Activated T-helper 1 cell treated with Interleukin-2 at 50 U/mL for 16 hours (primary cell): ENCODE measurements at regions not wholly inside any gene's neighbourhood (a gene's known extent, or its start where the extent isn't known, plus 50 kb on each side); places are given as distances from the start of the nearest gene placed in this dataset.

Experiments
- DNase-seq: peaks from one replicate; pipeline ENCODE4 v3.0.0-alpha.2; 2020; ENCODE audit warnings: low read depth

DNA sequence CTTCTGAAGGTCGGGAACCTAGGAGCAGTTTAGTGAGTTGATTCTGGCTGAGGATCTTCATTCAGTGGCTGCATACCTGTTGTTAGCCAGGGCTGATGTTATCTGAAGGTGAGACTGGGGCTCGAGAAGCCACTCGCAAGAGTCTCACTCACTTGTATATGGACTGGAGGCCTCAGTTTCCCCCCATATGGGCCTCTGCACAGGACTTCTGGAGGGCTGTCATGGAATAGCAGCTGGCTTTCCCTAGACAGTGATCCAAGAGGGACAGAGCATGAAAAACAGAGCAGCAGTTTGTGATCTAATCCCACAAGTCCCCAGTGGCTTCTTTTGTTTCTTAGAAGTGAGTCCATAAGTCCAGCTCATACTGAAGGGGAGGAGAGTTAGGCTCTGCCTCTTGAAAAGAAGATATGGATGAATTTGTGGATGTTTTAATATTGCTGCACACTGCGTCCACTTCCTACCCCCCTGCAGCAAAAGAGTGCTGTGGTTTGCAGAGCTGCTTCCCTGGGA is 623.4 kb downstream of the CDH26 start:
- DNase-seq: no peak

DNA sequence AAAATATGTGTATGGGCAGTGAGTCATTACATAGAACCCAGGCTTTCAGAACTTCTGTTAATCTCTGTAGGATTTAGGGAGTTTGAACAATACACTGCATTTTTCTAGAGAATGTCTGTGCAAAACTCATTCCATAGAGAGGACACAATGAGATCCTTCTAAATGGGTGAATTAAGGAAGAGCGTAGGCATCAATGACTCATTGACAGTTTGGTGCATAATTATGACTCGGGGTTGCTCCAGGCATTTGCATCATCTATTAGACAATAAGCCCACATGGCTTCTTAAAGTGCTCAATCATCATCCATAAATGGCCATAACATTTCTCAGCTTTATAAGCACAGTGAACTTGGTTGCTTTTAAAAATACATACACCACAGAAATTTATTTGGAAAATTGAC is 625.5 kb downstream of the CDH26 start:
- no peak for DNase-seq

DNA sequence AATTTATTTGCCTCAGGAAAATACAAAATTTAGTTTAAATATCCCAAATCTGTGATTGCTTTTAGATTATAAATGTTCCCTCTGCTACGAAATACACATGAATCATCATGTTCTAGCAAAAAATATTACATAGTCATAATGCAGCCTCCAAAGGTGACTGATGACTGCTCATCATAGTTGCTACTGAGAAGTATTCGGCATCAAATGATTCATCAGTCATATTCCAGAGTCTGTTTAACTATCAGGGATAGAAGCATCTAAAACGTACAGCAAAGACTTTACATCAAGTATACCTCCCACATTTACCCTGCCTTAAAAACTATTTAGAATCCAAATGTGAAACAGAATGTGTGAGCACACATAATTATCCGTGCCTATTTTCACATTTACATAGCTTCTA is 626.0 kb downstream of the CDH26 start:
- no peak for DNase-seq

DNA sequence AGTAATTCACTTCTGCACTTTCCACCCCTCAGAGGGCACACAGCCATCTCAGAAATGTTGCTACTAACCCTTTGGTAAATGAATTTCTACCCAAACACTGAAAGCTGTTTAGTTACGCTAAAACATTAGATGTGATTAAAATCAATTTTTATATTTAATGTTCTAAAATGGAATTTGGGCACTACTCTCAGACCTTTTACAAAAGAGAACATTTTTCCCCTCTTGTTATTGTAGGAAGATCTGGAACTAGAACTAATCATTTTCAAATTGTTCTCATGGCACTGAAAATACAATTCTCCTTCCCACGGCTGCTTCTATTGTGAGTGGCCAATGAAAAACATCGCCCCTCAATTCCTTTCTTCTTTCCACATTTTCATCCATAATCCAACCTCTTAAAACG is 627.4 kb downstream of the CDH26 start:
- DNase-seq: no peak

DNA sequence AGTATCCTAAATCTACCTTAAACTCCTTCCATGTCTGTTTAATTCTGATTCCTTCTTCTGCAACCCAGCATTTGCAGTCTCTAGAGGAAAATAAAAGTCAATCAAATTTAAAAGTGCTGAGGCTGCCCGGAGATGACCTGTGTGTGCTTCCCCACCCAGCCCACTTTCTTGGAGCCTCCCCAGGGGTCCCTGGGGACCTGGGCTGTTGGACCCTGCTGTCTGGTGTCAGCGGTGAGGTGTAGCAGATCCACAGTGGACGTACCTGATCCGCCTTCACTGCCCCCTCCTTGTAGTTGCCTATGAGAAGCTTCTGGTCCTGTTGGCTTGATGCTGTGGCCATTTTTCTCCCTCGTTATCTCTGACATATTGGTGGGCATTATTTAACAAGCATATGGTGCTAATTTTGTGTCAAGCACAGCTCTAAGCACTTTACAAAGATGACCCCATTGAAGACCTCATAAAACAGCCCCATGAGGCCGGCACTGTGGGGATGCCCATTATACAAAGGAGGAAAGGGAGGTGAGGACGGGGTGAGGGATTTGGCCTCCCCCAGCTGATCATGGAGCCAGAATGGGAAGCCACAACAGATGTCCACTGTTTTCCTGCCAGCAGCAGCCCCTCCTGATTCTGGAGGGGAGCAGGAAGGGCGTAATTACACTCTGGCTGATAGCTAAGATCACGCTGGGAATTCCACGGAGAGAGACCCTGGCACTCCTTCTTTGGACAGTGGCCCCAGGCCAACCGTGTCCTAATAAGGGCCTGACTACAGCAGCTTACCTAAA is 628.2 kb downstream of the CDH26 start:
- no peak for DNase-seq

DNA sequence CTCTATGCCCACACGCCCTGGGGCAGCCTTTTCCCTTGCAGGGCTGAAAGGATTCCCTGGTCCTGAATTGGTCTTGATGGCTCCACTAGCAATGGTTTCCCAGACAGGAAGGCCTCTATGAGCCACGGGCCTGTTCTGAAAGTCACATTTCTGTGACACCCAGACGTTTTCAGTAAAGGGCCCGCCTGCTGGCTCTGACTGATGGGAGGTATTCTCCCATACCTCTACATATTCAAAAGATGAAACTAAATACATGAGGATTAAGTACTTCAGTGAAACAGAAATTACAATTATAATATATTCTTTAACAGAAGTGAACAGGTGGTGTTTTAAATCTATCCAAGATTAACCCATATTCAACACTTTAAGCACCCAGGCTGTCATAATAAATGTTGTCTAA is 629.8 kb downstream of the CDH26 start:
- DNase-seq: no peak

DNA sequence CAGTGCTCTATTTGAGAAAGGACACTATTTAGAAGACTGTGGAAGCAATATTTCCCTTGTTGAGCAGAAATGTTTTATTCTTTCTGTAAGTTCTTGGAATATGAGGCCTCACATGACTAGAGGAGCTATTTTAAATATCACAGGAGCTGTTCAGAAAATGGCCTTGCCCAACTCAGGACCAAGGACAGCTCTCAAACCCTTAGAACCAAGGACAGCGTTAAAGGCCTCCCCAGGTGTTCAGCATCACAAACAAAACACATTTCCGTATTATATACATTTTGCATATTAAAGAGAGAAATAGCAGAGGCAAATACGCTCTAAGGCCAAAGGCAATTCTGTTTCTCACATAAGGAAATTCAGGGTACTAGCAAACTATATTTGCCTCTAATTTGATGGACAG is 631.4 kb downstream of the CDH26 start:
- no peak for DNase-seq

DNA sequence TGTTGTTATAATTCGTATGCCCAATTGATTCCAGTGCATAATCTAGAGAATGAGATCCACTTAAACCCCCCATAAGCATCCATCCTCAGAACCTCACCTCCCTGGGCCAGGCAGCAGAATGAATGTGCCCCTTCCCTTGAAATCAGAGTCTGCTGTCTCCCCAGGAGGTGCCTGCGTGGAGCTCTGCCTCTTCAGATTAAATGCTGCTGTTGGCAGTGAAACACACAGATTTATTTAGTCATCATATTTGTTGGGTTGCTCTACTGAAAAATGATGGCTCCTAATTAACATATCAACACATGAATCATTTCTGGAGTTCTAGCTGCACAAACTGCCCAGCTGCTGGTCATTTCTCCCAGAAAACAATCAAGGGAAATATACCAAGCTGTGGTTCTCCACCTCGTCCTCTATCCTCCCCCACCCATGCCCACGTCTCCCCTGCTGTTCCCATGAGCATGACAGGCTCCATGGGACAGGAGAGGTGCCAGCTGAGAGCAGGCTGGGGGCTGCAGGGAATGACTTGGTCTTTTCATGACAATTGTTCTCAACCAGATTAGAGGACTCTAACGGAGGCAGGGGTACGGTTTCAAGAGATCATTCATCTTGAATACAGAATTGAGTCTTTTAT is 633.1 kb downstream of the CDH26 start:
- DNase-seq: no peak

DNA sequence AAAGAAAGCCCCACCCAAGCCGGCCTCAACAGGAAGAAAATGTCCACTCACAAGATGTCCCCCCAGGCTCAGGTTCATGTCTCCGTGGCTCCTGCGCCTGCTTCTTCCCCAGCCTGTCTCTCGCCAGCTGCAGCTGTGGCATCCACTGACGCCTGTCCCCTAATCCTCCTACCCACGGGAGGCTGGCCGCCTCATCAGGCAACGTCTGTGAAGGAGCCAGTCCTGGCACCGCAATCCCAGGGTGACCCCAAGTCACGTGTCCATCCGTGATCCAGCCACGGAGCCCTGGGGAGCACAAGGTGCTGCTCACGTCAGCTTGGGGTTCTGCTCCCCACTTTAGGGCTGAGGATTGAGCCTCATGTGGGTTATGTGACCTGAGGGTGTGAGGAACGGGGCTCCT is 640.3 kb downstream of the CDH26 start:
- DNase-seq: no peak

DNA sequence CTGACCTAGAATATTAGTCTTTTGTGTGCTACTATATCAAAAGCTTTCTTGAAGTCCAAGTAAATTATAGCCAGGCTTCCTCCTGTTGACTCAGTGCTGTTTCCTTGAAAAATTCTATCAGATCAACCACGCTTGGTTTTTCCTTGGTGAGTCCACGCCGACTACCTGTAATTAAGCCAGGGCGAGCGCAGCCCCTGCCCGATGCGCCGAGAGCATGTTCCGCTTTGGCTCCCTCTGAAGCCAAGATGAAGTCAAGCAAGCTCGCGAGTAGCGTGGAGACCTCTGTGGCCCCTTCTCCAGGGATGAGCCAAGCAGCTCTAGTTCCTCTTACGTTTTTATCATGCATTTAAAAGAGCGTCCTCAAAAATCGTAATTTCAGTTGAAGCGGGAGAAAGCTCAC is 641.2 kb downstream of the CDH26 start:
- no peak for DNase-seq

DNA sequence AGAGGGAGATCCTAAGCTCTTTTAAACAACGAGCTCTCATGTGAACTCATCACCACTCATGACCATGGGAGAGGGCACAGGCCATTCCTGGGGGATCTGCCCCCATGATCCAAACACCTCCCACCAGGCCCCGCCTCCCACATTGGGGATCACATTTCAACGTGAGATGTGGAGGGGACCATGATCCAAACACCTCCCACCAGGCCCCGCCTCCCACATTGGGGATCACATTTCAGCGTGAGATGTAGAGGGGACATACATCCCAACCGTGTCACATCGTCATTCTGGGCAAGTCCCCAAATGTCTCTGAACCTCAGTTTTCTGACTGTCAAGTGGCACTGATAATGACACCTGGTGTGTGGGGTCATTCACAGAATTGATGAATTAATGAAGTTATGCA is 641.8 kb downstream of the CDH26 start:
- no peak for DNase-seq

DNA sequence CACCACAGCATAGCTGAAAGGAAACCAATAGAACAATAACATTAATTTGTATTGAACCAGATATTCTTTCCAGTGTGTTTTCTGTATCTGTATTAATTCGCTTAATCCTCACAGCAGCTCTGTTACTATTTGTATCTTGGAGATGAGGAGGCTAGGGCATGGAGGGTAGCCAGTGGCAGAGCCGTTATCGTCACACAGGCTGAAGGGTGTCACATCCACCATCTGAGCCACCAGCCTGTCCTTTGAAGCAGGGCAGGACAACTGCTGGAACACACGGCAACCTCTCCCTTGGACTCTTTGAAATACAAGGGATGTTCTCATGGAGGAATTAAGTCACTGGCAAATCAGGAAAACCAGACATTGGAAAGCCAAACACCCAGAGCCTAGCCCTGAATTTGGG is 628.0 kb upstream of the CDH4 start:
- DNase-seq: no peak

DNA sequence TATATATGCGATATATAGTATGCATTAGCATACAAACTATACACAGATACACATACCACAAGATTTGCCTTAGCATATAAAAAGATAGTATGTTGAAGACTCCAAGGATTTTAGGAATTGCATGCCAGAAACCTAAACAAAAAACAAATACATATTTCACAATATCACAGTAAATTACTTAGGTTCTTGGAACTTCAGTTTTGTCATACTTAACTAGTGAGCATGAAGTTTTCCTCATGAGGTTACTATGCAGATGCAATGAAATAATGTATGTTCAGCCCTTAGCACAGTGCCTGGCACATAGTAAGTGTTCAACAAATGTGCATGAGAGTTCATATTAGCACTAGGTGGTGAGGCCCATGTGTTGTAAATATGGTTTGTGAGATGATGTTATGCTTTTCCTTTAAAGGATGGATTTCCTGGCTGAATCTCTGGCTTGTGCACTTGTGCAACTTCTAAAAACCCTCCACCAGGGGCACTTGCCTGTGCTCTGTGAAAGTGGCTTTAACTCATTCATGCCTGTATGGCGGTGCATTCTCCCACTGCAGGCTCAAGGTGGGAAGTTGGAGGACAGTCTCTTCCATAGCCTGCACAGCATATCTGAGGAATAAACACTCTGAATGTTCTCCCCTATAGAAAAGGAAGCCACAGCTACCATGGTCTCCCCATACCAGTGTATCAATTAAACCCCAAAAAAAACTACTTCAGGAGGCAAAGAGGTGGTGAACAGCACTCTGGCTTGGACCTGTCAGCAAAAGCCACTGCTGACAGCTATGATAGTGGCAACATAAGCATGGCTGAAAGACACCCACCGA is 624.1 kb upstream of the CDH4 start:
- no peak for DNase-seq

DNA sequence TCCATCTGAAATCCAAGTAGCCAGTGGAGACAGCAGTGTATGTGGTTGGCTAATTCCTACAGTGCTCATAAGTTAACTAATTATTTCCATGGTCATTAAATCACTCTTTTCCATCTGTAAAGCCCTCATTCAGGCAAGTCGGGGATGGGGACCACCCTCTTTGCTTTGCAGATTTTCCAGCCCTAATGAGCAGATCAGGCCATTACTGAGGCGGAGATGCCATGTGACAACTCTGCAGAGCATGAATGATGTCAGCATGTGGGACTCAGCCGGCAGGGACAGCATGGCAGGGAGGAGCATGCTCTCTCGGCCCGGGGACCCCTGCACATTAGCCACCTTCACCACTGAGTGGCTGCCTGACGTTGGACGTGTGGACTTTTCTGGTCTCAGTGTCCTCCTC is 623.3 kb upstream of the CDH4 start:
- DNase-seq: no peak

DNA sequence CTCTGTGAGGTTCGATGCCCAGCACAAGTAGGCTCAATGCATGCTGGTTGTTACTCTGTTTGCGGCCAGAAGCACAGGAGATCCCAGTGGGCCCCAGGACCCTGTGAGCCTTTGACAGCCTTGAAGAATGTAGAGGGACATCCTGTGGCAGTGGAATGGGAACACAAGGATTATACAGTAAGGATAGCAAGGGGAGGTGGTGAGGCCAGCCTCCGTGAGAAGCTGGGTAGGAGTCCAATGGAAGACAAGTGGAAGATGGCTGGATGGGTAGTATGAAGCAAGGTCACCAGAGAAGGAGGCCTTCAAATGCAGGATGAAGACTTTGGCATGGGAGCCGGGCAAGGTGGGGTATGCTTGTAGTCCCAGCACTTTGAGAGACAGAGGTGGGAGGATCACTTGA is 622.9 kb upstream of the CDH4 start:
- no peak for DNase-seq

DNA sequence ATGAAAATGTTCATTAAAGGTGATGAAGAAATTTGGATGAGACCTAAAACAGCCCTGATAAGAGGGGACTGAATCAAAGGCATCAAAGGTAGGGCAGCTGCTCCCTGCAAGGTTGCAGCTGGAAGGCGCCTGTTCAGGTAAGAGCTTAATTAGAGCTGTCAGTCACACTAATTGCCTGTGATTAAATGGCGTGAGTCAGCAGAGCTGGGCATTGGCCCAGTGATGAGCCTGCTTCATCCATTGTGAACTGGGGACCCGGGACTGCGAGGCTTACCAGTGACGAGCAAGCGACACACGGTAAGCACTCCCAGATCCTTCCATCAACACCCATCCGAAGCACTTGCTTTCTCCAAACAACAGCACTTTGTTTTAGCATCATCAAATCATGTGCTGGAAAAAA is 621.5 kb upstream of the CDH4 start:
- DNase-seq: no peak

DNA sequence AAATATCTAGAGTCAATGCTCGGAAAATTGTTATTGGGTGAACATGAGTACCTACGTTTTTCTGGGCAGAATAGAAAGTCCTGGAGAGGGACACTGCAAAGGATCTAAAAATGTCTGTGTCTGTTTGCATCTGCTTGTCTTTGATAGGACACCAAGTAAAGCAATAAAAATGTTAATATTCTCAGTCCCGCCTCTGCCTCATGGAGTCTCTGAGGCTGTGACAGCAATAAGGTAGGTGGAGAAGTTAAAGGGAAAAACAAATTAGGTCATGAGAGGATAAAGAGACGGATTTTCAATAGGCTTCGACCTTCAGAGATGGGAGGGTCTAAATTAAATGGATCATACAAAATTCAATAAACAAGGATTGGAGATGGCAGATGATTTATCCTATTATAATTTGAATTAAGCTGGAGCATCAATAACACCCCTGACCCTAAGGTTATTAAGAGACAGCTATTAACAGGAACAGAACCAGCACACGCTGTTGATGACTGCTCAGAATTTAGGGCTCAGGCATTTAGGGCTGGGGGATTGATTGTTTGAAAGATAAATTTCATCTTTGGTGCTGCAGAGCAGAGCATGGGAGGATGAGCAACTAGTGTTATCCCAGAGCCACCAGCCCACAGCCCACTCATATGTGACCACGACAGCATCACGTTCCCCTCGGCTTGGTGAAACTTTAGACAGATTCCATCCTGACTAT is 620.3 kb upstream of the CDH4 start:
- DNase-seq: no peak

DNA sequence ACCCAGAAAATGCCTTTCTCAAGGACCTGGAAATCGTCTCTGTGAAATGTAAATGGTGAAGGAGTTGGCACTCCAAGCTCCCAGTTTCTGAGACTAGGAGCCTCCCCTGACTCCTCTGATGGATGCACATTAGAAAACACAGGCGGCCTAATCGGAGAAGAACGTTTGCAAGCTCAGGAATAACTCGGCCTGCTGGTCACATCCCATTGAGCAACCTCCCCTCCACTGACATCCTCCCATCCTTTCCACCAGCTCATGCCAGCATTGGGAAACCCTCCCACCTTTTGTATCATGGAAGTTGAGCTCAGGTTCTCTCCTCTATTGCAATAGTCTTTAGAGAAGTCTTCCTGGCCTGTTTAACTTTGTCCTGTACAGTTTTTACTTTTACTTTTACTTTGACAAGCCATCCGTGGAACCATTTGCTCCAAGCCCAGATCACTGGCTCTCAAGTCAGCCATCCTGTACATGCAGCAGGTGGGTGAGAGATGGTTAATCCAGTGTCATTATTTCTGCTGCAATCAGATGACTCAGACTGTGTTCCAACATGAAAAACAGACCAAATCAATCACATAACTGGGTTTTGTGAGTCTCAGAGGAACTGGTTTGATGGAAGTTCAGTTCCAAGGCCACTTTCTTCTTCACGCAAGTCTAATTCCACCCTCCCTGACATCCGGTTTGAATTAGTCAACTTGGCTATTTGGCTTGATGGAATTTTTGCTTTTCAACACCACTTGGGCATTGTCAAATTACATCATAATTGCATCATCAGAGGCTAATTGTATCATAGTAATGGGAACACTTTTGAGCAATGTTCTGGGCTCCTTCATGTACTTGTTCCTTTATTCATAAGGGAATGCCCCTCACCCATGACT is 619.4 kb upstream of the CDH4 start:
- no peak for DNase-seq

DNA sequence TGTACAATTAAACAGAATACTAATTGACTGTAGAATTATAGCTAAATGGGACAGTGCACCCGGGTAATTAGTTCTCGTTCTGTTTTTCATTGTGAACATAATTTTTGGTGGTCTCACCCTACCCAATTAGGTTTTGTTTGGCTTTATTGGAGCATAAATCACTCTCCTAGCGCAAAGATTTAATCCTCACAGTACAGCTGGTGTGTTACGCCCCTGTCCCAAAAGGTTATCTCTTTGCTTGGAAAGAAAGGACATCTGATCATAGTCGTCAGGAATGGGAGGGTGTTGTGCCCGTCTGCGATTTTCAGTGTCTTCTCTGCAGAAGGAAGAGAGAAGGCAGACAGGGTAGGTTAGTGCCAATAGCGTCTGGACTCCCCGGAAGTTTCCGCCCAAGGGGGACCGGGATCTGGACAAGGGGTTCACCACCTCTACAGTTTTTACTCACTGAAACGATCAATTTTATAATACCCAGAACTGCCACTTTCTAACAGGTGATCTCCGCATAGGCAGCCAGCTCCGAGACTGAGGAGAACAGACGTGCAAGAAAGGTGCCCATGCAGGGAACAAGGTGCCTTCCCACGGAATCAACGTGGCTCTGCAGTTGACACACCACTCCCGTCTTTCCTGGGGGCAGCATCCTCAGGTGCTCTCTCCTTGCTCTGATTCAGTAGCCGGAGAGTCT is 617.4 kb upstream of the CDH4 start:
- no peak for DNase-seq

DNA sequence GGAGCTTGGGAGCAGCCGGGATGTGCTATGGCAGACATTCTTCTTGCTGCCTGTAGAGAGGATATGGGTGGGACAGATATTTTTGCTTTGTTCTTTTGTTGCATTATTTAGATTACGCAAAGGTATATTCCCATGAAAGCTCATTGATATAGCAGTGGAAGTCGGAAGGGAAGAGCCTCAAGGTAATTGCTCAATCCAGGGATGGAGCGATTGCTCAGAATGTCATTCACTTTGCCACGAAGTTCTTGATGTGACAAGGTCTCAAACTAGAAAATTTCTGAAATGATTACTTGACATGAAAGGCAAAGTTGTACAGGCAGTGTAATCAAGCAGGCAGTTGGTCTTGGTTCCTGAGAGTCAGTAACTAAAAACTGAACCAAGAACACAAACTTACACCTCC is 615.6 kb upstream of the CDH4 start:
- no peak for DNase-seq

DNA sequence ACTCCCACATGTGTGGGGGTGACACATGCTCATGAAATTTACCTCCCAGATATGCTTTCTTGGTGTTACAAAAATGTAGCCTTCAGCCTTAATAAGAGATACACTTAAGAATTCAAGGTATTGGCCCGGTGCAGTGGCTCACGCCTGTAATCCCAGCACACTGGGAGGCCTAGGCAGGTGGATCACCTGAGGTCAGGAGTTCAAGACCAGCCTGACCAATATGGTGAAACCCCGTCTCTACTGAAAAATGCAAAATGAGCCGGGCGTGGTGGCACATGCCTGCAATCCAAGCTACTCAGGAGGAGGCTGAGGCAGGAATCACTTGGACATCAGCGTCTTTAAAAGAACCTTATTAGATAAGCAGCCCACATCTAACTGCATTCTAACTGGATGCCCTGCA is 614.3 kb upstream of the CDH4 start:
- DNase-seq: no peak
